HG02970 (cell line): ENCODE measurements at regions not wholly inside any gene's neighbourhood (a gene's known extent, or its start where the extent isn't known, plus 50 kb on each side); places are given as distances from the start of the nearest gene placed in this dataset.

Experiments
- ATAC-seq: cut with Tn5 transposase; IDR thresholded peaks from one replicate; pipeline ENCODE4 v1.9.1; 2021; ENCODE audit warnings: mild to moderate bottlenecking, moderate library complexity, moderate number of reproducible peaks; ENCODE audit not compliant: unreplicated experiment, low FRiP score

DNA sequence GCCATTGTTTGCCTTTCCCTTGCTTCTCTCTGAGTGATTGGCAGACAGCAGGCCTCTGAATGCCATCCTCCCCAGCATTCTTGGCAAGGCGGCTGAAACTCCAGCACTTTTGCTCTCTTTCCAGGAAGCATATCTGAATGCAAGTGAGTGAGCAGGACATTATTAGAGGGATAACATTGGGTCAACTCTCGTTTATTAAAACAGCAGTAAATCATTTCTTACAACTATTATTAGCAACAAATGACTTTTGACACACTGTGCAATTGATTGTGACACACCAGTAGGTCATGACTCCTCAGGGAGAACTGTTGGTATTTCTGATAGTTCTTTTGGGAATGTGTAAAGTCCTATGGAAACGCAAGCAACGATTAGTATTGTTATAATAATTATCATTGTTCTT is 103.8 kb downstream of the EFNB1 start:
- ATAC-seq: no peak

DNA sequence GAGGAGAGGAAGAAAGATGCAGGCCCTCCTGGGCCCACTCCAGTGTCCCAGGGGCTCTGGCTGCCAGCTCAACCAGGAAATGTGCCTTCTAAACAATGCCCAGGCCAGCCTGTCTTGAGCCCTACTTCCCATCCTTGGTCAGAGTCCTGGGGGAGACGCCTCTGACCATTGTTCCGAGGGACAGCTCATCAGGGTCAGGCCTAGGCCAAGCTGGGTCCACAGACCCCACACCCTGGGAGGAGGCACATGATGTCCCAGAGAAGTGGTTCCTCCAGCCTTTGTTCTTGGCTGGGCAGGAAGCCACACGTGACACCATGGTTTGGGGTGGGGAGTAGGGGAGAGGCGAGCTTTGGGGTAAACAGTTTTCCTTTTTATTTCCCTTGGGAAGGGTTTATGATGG is 102.5 kb downstream of the EFNB1 start:
- no peak for ATAC-seq

DNA sequence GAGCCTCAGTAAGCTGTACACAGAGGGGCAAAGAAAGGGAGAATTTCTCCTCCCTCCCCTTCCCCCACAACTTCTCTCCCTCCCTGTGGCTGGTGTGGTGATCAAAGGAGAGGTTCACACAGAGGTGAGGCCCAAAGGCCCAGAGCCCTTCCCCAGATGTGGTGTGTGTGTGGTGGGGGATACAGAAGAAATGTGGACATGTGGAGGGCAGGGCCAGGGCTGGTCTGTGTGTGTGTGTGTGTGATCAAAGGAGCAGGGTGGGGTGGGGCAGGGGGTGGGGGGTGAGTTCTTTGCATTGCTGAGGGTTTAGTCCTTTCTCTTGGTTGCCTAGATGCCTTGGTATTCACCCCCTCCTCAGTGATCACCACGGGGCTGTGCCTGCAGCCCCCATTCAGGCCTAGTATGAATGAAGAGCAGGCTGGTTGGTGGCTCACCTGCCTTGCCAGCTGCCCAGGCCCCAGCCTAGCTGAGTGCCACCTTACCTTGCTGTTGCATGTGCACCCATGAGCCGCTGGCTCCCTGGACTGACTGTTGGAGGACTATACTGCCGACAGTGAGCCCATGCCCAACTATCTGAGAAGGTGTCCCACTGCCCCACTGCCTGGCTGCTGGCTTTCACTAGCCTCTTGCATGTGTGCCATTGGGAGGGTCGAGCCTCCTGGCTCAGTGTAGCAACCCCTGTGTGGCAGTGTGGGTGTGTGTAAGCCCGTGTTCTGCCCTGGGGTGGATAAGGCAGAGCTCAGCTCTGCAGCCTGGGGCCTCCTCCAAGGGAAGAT is 101.9 kb downstream of the EFNB1 start:
- ATAC-seq: no peak

DNA sequence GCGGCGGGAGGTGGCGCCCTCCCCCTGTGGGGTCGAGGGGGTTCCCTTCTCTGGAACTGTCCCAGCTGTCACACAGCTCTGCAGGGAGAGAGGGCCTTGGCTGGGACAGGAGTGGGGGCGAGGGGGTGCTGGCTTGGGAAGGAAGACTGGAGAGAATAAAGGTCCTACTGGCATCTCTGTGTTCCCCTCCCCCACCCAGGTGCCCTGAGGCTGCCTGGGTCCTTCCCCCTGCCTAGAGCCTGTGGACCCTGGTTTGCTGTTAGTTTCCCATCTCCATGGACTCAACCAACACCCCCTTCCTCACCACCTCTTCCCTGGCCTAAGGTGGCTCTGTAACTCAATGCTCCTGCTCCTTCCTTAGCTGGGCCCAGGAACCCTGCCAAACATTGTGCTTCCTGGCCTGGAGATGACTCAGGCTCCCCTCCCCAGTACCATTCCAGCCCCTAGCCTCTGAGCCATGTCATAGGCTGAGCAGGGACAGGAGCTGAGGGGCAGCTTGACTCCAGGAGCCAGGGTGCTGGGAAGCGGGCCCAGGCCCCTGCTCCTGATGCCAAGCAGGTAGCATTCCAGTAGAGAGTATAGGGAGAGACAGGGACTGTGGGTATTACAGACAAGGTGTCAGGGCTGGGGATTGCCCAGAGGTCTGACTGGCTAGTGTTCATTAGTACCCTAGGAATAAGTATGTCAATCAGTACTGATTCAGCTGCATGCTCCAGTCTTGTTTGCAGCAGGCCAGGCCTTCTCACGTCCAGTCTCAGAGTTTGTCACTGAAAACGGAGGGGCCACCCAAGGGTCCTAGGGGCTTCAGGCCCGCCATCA is 100.7 kb downstream of the EFNB1 start:
- no peak for ATAC-seq

DNA sequence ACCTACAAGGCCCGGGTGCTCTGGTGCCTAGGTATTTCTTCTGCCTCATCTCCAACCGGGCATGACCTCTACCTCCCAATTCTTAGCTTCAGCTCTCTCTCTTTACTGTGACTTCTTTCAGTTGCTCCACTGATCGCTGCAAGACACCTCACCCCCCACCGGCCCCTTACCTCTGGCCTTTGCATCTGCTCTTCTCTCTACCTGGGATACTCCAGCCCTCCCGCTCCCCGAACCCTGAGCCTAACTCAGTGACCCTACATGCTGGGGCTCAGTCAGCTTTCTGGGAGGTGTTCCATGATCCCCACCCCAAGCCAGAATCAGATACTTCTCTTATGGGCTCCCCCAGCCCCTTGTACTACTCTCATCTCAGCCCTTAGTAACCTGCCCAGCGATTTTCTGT is 99.6 kb downstream of the EFNB1 start:
- ATAC-seq: no peak

DNA sequence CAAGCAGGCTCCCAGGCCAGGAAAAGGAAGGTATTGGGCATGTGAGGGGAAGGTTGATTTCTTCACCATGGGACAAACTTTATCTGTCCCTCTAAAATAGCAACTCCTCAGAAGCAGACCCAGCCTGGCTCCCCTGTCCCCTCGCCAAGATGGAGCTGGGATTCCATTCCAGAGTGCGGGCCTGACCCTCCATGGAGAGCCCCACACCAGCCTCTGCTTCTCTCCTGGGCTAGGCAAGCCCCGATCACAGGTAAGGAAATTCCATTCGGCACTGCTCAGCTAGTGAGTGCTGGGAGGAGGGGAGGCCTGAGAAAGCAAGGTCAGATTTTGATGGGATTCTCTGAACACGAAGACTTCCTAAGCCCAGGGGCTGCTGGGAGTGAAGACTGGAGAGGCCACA is 98.4 kb downstream of the EFNB1 start:
- ATAC-seq: no peak

DNA sequence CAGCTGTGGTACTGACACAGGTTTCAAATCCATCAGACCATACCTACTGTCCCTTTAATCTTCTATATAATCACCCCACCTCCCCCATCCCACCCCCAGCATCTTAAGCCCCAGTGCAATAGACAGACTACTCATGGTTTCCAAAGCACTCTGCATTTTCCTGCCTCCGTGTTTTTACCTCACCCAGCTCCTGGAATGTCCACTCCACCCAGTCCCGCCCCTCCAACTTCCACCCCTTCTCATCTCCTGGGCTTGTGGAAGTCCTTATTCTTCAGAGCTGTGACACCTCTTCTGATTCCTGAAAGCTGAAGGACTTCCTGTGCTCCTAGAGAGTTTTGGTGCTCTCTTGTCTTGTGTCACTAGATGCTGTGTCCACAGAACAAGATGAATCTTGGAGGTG is 94.3 kb downstream of the EFNB1 start:
- no peak for ATAC-seq

DNA sequence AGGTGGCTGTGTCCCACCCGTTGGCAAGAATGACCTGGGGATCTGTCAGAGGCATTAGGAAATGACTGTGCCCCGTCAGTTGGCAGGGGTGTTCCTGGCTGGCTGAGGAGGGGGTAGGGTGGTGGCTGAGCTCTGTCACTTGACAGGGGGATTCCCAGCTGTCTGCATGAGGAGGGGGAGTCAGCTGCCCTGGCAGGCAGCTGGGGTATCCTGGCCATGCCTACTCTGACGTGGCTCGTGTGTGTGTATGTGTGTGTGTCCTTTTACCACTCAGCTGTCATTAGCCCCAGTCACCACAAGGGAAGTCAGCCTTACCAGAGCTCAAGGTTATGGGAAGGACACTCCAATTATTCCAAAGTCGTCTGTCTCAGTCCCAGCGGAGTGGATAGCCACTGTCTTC is 93.2 kb downstream of the EFNB1 start:
- ATAC-seq: no peak

DNA sequence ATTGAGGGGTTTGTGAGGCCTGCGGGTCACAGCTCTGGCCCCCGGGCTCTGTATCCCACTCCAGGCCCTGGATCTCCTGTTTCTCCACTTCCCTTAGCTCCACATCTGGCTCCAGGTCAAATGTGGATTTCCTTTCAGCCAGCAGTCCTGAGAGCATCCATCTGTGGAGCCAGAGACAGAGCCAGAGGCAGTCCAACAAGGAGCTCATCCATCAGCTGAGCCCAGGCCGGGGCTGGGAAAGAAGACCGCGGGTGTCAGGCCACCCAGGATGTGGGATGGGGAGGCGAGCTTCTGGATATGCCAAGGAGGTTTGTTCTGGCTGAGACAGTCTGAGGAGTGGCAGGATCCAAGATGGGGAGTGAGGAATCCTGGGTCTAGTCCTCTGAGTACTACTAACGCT is 91.7 kb downstream of the EFNB1 start:
- no peak for ATAC-seq

DNA sequence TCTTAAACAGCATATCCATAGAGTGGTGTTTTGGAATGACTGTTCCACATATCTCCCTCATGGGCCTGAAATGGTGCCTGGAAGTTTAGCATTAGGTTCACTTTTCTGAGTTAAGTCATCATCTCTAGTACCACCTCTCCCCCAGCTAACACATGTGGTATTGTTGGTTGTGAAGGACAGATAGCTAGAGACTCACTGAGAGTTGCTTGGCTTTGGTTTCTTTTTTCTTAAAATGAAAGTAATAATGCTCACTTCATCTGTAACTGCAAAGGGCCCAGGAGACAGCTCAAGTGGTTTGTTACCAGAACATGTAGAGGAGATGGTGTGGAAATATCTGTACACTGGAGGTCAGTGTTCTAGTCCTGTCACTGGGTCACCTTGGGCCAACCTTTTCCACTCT is 90.9 kb downstream of the EFNB1 start:
- no peak for ATAC-seq

DNA sequence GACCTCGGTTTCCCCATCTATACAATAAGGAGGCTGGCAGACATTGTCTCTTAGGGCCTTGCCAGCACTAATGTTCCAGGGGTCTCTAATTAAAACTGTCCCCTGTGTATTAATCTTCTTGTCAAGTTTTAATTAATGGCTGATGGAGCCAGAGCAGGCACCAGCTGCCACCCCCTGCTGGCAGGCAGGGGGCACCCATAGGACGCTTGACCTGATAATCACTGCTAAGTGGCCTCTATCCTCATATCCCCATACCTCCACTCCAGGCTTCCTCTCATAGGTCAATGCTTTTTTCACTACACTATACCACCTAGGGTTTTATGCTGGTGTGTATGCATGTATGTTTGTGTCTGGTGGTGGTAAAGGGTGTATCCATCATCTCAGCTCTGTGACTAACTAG is 89.4 kb downstream of the EFNB1 start:
- no peak for ATAC-seq

DNA sequence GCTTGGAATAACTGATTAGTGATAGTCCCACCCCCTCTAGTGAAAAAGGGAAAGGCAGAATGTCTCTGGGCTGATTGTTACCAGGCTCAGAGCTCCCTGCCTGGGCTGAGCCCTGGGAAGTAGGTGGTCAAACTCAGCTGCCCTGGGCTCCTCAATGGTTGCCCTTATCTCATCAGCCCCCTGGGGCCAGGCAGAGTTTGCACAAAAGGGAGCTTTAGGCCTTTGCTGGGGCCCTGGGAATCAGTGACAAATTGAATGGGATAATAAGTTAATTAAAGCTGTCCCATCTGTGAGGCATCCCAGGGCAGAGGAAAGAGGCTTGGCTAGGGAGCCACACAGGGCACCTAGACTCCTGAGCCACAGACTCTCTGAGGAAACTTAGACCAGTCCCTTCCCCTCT is 89.0 kb downstream of the EFNB1 start:
- no peak for ATAC-seq

DNA sequence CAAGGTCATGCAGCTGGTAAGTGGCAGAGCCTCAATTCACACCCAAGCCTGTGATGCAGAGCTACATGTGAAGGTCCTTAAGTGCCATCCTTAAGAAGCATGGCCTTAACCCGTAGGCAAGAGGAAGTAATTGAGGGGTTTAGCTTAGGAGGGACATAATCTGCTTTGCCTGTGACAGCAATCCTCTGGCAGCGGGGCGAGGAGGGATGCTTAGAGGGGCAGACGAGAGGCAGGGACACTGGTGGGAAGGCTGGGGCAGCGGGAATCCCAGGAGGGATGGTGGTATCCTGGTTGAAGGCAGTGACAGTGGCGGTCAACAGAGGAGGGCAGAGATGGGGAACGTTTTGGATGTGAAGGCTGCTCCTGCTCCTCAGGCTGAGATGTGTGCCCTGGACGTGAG is 88.1 kb downstream of the EFNB1 start:
- ATAC-seq: no peak

DNA sequence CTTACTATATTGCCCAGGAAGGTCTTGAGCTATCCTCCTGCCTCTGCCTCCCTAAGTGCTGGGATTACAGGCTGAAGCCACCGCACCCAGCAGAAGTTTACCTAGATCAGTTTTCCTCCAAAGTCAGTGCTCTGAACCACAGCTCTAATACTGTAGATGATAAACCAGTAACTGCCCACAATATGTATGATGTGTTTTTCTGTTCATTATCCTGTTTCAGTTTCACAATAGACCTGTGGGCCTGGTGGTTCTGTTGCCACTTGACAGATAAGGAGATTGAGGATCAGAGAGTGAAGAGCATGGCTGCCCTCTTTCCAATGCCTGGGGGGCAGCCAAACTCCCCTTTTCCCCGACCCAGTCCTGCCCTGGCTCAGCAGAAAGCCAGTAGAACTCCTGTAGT is 87.0 kb downstream of the EFNB1 start:
- ATAC-seq: no peak

DNA sequence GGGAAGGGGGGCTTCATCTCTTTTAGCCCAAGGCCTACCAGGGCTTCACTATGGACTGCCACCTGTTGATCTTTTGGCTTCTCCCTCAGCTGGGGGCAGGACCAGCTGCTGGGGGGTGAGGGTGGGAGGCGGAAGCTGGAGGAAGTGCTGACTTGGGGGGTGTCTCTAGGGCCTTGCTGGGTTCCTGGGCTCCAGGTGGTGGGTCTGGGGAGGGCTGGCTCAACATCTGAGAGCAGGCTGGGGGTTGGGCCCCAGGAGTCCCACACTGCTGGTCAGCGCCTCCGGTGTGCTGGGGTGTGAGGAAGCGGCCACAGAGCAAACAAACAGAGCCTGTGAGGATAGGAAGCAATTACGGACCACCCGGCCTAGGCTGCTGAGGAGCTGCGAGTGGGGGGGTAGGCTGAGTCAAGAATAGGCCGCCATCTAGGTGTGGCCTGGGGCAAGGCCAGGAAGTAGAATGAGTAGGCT is 85.7 kb downstream of the EFNB1 start:
- no peak for ATAC-seq

DNA sequence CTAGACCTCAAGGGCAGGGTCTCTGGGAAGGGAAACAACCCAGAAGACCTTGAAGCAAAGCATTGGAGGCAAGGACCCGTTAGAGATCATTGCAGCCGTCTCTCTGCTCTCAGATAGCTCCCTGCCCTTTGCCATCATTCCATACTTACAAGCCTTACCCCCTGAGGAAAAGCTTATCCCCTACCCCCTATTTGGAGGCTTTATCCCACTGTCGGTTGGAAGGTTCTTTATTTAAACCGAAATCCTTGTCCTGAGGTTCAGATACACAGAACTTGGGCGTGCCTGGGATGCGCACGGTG is 84.4 kb downstream of the EFNB1 start:
- ATAC-seq: no peak

DNA sequence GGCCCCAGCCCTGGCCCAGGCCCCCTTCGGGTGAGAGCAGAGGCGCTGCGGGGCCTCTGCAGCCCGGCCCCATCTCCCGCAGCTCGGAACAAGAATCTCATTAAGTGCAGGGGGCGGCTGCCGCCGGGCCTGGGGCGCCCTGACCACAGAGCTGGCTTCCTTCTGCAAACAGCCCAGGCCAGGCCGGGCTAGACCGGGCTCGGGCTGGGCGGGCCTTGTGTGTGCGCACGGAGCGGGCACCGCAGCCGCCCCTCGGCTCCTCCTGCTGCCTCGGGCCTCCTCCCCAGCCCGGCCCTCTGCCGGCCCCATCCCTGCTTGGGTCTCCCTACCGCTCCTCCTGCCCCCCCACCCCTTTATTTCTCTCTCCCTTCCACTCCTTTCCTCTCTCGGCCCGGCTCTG is 83.3 kb downstream of the EFNB1 start:
- no peak for ATAC-seq

DNA sequence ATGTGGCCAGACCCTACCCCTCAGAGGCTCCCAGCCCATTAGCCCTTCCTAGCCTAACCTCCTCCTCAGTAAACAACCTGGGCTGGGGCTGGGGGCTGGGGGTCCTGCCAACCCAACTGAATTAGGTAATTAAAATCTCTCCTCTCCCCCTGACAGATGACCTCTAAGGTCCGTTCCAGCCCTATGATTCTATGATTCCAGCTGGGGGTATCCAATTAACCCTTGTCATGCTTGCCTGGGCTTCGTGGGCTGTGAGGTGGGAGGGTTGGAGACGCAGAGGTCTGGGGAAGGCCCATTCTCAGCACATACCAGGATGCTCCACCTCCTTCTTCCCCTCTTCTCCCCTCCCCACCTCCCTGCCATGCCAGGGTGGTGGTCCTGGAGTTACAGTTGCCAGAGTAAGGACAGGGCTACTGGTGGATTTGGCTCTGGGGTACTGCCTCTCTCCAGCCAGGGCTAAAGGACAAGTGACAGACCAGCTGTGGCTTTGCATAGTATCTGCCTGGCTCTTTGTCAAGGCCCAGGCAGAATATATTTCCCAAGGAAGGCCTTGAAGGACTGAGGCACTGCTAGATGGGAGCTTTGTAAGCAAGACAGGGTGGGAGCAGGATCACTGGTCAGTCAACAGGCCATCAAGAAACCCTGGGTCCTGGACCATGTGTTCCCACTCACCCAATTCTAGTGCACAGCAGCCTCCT is 82.1 kb downstream of the EFNB1 start:
- no peak for ATAC-seq

DNA sequence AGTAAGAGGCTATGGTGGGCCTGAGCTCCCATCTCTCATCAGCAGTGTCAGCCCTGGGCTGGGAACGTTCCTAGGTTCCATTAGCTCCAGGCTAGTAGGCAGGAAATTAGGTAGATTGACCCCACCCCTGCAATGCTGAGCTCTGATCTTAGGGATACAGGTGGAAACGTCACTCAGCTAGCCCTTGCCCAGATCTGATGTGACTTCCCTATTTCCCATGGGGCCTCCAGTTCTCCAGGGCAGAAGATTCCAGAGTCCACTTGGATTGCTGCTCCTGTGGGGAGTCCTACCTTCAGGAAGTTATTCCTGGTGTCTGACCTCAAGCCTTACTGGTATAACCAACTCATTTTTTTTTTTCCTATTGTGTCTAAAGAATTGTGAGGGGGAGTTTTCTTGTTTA is 81.1 kb downstream of the EFNB1 start:
- no peak for ATAC-seq

DNA sequence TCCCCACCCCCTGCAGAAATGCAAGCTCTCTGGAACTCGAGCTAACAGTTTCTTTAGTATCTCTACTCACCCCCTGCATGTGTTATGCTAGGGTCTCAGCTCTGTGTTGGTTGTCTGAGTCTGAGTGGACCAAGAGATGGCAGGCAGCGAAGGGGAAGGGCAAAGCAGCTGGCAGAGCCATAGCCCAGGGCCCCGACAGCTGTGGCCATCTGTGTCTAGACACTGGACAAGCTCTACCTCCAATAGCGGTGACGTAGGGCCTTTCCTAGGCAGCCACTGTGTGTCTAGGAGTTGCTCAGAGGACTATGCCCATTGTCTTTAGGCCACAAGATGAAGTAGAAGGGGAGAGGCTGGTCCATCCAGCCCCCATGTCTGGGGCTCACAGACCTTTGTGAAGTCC is 79.2 kb downstream of the EFNB1 start:
- no peak for ATAC-seq

DNA sequence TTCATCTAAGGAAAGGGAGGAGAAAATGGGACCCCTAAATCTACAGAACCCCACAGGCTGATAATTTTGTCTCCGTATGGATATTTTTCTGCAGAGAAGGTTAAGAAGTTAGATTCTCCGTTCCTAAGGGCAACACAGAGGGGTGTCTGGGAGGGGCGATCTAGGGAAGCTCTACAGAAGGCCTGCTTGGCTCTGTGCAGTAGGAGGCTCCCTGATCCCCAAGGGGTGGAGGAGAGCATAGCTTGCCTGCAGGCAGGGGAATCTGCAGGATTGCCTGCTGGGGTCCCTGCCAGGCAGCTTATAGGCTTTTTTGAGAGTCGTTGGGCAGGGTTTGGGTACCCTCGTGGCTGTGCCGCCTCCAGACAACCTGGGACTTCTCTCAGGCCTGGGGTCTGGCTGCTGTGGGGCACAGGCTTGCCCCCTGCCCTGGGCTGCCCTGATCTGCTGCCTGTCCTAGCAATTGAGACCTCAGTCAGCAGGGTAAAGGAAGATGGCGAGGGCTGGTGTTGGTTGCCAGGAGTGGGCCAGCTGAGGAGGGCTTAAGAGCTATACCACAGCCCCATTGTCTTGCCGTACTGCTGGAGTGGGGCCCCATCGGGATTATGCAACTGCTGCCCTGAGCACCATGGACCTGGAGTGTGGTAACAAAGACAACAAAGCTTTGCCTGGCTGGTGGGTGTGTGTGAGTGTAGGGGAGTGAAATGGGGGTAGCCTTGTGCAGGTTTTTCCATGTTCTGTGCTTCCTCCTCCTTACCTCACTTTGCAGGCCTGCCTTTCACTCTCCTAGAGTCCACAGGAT is 74.1 kb downstream of the EFNB1 start:
- ATAC-seq: no peak
